Adrenal gland (tissue), 9 donors: ENCODE measurements at regions not wholly inside any gene's neighbourhood (a gene's known extent, or its start where the extent isn't known, plus 50 kb on each side); places are given as distances from the start of the nearest gene placed in this dataset.

ENCODE experiments used
- DNase-seq, 7 donors: peaks; one replicate each; pipeline ENCODE4 v3.0.0-alpha.2; 2019 to 2020
- H3K27ac ChIP-seq, 5 donors: fragments of 200-600 bp; sonication (generic) in 4 of 5; 1 replicate in 3 of 5; 2 replicates in 2 of 5; pipeline versions ENCODE4 v1.5.1 to v1.8.0; 2016 to 2020; ENCODE audit warnings: mild to moderate bottlenecking in 1 of 5
- H3K27me3 ChIP-seq: fragments of 200-600 bp; 2 replicates; pipeline ENCODE4 v1.8.0; 2021
- H3K36me3 ChIP-seq, 2 donors: fragments of 200-600 bp; replicated peaks in 1 of 2; 1 replicate in 1 of 2; 2 replicates in 1 of 2; pipeline versions ENCODE4 v1.5.1 to v1.8.0; 2018 to 2022
- H3K4me1 ChIP-seq, 2 donors: fragments of 200-600 bp; replicated peaks in 1 of 2; 1 replicate in 1 of 2; 2 replicates in 1 of 2; pipeline versions ENCODE4 v1.5.1 to v1.8.0; 2018 to 2021
- H3K4me3 ChIP-seq, 4 donors: fragments of 200-600 bp; sonication (generic) in 3 of 4; one replicate each; pipeline ENCODE4 v1.5.1; 2016 to 2018
- H3K9me3 ChIP-seq, 3 donors: fragments of 200-600 bp; sonication (generic) in 1 of 3; replicated peaks in 1 of 3; 1 replicate in 2 of 3; 2 replicates in 1 of 3; pipeline versions ENCODE4 v1.5.1 to v1.8.0; 2016 to 2021
- CTCF ChIP-seq, 6 experiments: fragments of 450-650 bp in 4 of 6; fragments of 200-600 bp in 2 of 6; sonication (generic) in 1 of 6; IDR thresholded peaks; 1 replicate in 5 of 6; 2 replicates in 1 of 6; pipeline versions ENCODE4 v1.5.1 to v1.8.0; 2016 to 2021; ENCODE audit warnings: antibody characterized with exemption in 6 of 6, mild to moderate bottlenecking in 2 of 6, moderate library complexity in 1 of 6
- POLR2A ChIP-seq, 2 donors: fragments of 450-650 bp; IDR thresholded peaks; one replicate each; pipeline ENCODE4 v1.6.1; 2017; ENCODE audit warnings: antibody characterized with exemption in 2 of 2, mild to moderate bottlenecking in 2 of 2, moderate library complexity in 1 of 2
- WGBS, 4 donors: extraction: QIAGEN DNeasy Blood & Tissue Kit in 2 of 4; methylation state at CpG; one replicate each; pipeline versions ENCODE4 v1.1.5 to v1.1.7; 2013 to 2017; 5-methylcytosine and 5-hydroxymethylcytosine counted together
- intact Hi-C, 2 donors: fragments of 100-400 bp; cut with DNase I; formaldehyde crosslinking; loops; one replicate each; pipeline versions ENCODE4 v1.14.1 to v1.15.0; 2022 to 2023
- donor health status: healthy with polysubstance abuse.
- donor health status: Bipolar disorder and iron deficiency.
- donor health status: DM: yes; HTN: yes; CAD: no.
- donor health status: DM: no; HTN: no; CAD: no.
- donor health status: DM: no; HTN: no; CAD: no.

DNA sequence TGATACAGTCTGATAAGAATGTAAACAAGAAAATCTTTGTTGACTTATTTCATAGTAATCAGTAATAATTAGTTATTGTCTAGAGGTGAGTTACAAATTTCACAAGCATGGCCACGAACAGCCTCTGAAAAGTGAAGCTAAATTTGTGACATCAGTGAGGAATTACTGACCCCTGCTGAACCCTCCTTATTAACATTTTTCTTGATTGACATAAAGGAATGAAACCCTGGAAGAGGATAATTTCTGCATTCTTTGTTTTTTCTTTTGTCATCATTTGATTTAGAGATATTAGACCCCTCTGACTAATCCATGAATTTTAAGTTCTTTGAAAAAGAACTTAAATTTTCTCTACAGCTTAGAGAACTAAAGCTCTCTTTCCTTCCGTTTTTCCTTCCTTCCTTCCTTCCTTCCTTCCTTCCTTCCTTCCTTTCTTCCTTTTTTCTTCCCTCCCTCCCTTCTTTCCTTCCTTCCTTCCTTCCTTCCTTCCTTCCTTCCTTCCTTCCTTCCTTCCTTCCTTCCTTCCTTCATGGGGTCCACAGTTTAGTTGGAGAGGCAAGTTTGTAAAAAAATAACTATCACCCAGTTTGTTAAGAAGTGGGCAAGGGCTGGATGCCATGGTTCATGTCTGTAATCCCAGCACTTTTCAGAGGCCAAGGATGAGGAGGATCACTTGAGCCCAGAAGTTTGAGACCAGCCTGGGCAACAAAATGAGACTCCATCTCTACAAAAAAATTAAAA, 387.0 kb downstream of the MTX2 start:
- 68 to 73% (median 70%) methylated on average over 2 of the region's 2 CpGs for whole genome bisulfite sequencing, 4 donors
- DNase-seq: no peak
- Histone ChIP-seq H3K4me1 (peaks cover 6 to 21% of the 10 kb centered on the region in 2 donors), H3K27ac (no peak overlapping the region), H3K9me3 (no peaks in the 10 kb centered on the region), H3K36me3 (no peaks in the 10 kb centered on the region), H3K27me3 (no peaks in the 10 kb centered on the region), H3K4me3 (no peak overlapping the region)
- intact Hi-C loops: loop anchor here in 1 of 2 donors (5.0 kb wide), 1 partner anchor 491 kb away; no protein-coding TSS in a partner anchor
- no peak for TF ChIP-seq CTCF (IDR thresholded peaks at IDR 0.05)
- TF ChIP-seq POLR2A (IDR thresholded peaks at IDR 0.05): no peak

GRCh38 chr2:176656776-176657140, 387.5 kb downstream of the MTX2 start:
- no peak for TF ChIP-seq POLR2A (IDR thresholded peaks at IDR 0.05)
- TF ChIP-seq CTCF (IDR thresholded peaks at IDR 0.05): no peak
- Histone ChIP-seq H3K4me3 (no peak overlapping the region), H3K36me3 (no peaks in the 10 kb centered on the region), H3K27me3 (no peaks in the 10 kb centered on the region), H3K27ac (no peak overlapping the region), H3K9me3 (no peaks in the 10 kb centered on the region), H3K4me1 (peaks cover 3 to 18% of the 10 kb centered on the region in 2 donors)
- DNase-seq: no peak
- intact Hi-C loops: loop anchor here in 1 of 2 donors (5.0 kb wide), 1 partner anchor 491 kb away; no protein-coding TSS in a partner anchor
- 77 to 91% (median 83%) methylated on average over 2 of the region's 2 CpGs for WGBS, 4 donors

DNA sequence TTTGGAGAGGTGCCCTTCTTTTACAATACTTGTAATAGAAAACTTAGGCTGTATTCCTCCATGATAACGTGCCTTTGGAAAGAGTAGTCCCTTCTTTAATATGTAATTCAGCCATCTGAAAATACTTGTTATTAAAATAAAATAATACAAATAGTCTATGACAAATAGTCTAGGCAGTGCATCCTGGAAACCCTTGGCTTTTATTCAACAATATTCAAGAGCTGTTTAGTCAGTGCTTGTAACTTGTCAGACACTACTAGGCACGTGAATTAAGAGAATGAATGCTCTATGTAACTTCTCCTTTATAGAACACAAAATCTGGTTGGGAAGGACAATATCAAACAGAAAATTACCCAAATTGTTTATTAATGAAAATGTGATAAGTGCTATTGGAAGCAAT, 388.2 kb downstream of the MTX2 start:
- TF ChIP-seq POLR2A (IDR thresholded peaks at IDR 0.05): no peak
- TF ChIP-seq CTCF (IDR thresholded peaks at IDR 0.05): no peak
- H3K4me1 ChIP-seq: peaks cover 0 to 12% of the 10 kb centered on the region in 2 donors
- H3K9me3 ChIP-seq: no peaks in the 10 kb centered on the region
- 61 to 65% (median 64%) methylated on average over 2 of the region's 2 CpGs for WGBS, 4 donors
- H3K36me3 ChIP-seq: no peaks in the 10 kb centered on the region
- no peak overlapping the region for H3K4me3 ChIP-seq
- no peak overlapping the region for H3K27ac ChIP-seq
- intact Hi-C loops: loop anchor here in 1 of 2 donors (5.0 kb wide), 1 partner anchor 490 kb away; no protein-coding TSS in a partner anchor
- no peak for DNase-seq
- no peaks in the 10 kb centered on the region for H3K27me3 ChIP-seq

DNA sequence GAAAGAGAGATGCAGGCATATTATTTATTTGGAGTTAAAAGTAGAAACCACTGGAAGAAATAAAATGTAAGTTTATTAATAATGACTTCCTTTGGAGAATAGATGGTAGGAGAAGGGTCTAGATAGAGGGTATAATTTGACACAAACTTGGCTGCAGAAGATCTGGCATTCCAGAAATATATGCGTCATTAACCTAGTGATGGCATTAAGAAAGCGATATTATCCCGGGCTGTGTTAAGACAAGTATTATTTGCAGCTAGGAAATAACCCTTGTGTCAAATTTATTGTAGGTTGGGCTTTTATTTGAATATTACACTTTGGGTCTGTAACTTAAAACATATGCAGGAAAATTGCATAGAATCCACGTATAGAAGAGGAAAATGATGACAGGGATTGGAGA, 389.5 kb downstream of the MTX2 start:
- Histone ChIP-seq H3K36me3 (no peaks in the 10 kb centered on the region), H3K4me3 (no peak overlapping the region), H3K27me3 (no peaks in the 10 kb centered on the region), H3K4me1 (peaks cover 0 to 5% of the 10 kb centered on the region in 2 donors), H3K9me3 (no peaks in the 10 kb centered on the region), H3K27ac (no peak overlapping the region)
- DNase-seq: no peak
- WGBS, 4 donors: 68 to 89% (median 83%) methylated on average over 4 of the region's 4 CpGs
- intact Hi-C loops: loop anchor here in 1 of 2 donors (5.0 kb wide), 1 partner anchor 489 kb away; no protein-coding TSS in a partner anchor
- no peak for TF ChIP-seq CTCF (IDR thresholded peaks at IDR 0.05)
